Thyroid gland (tissue), 4 donors: ENCODE measurements at regions not wholly inside any gene's neighbourhood (a gene's known extent, or its start where the extent isn't known, plus 50 kb on each side); places are given as distances from the start of the nearest gene placed in this dataset.

Experiments
- DNase-seq, 2 donors: peaks; one replicate each; pipeline ENCODE4 v3.0.0-alpha.2; 2019
- H3K27ac ChIP-seq, 3 donors: fragments of 200-600 bp; sonication (generic); 1 replicate in 2 of 3; 2 replicates in 1 of 3; pipeline ENCODE4 v1.5.1; 2016 to 2019; ENCODE audit warnings: mild to moderate bottlenecking in 1 of 3, moderate library complexity in 1 of 3
- H3K27me3 ChIP-seq: fragments of 200-600 bp; sonication (generic); one replicate; pipeline ENCODE4 v1.5.1; 2019
- H3K36me3 ChIP-seq, 2 donors: fragments of 200-600 bp; sonication (generic); one replicate each; pipeline ENCODE4 v1.5.1; 2016 to 2019
- H3K4me1 ChIP-seq, 2 donors: fragments of 200-600 bp; sonication (generic); one replicate each; pipeline ENCODE4 v1.5.1; 2017 to 2019
- H3K4me3 ChIP-seq, 3 donors: fragments of 200-600 bp; sonication (generic); replicated peaks in 1 of 3; 1 replicate in 2 of 3; 2 replicates in 1 of 3; pipeline ENCODE4 v1.5.1; 2016; ENCODE audit warnings: mild to moderate bottlenecking in 1 of 3
- H3K9me3 ChIP-seq: fragments of 200-600 bp; sonication (generic); one replicate; pipeline ENCODE4 v1.5.1; 2017
- POLR2A ChIP-seq, 2 donors: fragments of 450-650 bp; IDR thresholded peaks; one replicate each; pipeline ENCODE4 v1.6.1; 2017; ENCODE audit warnings: antibody characterized with exemption in 2 of 2, mild to moderate bottlenecking in 2 of 2, moderate library complexity in 1 of 2
- WGBS, 2 donors: methylation state at CpG; one replicate each; pipeline ENCODE4 v1.1.5; 2017; 5-methylcytosine and 5-hydroxymethylcytosine counted together
- intact Hi-C: fragments of 100-400 bp; cut with DNase I; formaldehyde crosslinking; loops from one replicate; pipeline ENCODE4 v1.15.1; 2023
- TF ChIP-seq, protein P1 (sequence below), 6 experiments: fragments of 200-600 bp in 3 of 6; fragments of 450-650 bp in 3 of 6; sonication (generic) in 3 of 6; IDR thresholded peaks; one replicate each; pipeline ENCODE4 v1.5.1; 2016 to 2019; ENCODE audit warnings: antibody characterized with exemption in 6 of 6, mild to moderate bottlenecking in 2 of 6, inconsistent platforms in 1 of 6, moderate library complexity in 1 of 6

DNA sequence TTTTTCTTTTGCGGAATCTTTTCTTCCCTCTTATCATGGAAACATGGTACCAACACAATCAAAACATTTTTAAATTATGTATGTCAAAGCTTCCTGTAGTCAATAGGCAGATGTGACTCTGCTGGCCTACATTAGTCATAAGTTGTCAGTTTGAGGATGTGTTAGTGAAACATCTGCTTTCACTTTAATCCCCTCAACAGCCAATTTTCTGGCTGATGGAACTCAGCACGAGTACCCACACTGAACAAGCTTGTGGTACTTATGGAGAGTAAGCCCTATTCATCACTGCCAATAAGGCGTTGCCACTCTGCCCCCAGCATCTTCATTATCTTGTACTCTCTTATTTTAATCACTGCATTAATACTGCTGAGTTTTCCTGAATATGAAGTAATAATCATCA is 1034.4 kb downstream of the CDH9 start:
- no peaks in the 10 kb centered on the region for H3K9me3 ChIP-seq
- DNase-seq: no peak
- no peak overlapping the region for H3K27ac ChIP-seq
- 63 to 70% methylated on average over 3 of the region's 3 CpGs for WGBS, 2 donors
- H3K4me1 ChIP-seq: no peaks in the 10 kb centered on the region
- intact Hi-C loops: no loop called here
- no peak for TF ChIP-seq POLR2A (IDR thresholded peaks at IDR 0.05)
- TF ChIP-seq, protein P1, sequence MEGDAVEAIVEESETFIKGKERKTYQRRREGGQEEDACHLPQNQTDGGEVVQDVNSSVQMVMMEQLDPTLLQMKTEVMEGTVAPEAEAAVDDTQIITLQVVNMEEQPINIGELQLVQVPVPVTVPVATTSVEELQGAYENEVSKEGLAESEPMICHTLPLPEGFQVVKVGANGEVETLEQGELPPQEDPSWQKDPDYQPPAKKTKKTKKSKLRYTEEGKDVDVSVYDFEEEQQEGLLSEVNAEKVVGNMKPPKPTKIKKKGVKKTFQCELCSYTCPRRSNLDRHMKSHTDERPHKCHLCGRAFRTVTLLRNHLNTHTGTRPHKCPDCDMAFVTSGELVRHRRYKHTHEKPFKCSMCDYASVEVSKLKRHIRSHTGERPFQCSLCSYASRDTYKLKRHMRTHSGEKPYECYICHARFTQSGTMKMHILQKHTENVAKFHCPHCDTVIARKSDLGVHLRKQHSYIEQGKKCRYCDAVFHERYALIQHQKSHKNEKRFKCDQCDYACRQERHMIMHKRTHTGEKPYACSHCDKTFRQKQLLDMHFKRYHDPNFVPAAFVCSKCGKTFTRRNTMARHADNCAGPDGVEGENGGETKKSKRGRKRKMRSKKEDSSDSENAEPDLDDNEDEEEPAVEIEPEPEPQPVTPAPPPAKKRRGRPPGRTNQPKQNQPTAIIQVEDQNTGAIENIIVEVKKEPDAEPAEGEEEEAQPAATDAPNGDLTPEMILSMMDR (IDR thresholded peaks at IDR 0.05): no peak
- no peaks in the 10 kb centered on the region for H3K36me3 ChIP-seq
- no peaks in the 10 kb centered on the region for H3K27me3 ChIP-seq
- no peak overlapping the region for H3K4me3 ChIP-seq

DNA sequence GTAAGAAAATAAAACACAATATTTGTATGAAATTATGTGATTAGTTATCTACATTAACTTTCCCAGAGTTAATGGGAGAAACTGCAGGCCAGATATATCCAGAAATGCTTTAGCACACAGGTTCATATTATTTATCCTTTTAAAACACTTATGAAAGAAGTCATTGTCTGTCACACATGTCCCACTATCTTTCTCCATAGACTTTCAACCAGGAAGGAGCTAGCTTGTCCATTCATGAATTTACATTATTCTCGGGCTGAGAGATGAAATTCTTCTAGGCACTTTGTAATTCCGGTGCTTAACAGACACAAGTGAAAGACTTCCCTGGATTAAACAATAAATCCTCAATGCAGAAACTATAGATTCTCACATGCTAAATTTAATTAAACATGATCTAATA is 1043.2 kb downstream of the CDH9 start:
- Histone ChIP-seq H3K27me3 (no peaks in the 10 kb centered on the region), H3K4me3 (no peak overlapping the region), H3K9me3 (no peaks in the 10 kb centered on the region), H3K27ac (no peak overlapping the region), H3K4me1 (no peaks in the 10 kb centered on the region), H3K36me3 (no peaks in the 10 kb centered on the region)
- 89 to 91% methylated on average over 2 of the region's 2 CpGs for WGBS, 2 donors
- no peak for TF ChIP-seq POLR2A (IDR thresholded peaks at IDR 0.05)
- TF ChIP-seq, protein P1 (IDR thresholded peaks at IDR 0.05): no peak
- intact Hi-C loops: no loop called here
- no peak for DNase-seq

DNA sequence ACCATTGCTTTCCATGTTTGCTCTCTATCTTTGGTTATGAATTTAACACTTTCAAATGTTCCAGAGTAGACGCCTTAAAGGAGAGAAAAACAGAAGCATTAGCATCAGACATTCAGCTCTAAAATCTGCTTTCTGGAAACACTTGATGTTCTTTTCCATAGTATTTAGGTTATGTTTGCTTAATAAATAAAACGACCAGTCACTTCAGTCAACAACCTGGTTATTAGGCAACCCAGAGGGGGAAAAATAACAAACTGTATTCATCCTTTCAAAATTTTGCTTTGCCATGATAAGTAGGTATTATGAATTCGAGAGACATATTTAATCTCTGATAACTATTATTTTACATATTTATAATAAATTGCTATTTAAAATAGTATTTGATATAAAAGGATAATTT is 1044.7 kb downstream of the CDH9 start:
- H3K9me3 ChIP-seq: no peaks in the 10 kb centered on the region
- H3K27ac ChIP-seq: no peak overlapping the region
- intact Hi-C loops: no loop called here
- no peak for DNase-seq
- no peaks in the 10 kb centered on the region for H3K4me1 ChIP-seq
- no peak overlapping the region for H3K4me3 ChIP-seq
- TF ChIP-seq, protein P1 (IDR thresholded peaks at IDR 0.05): no peak
- TF ChIP-seq POLR2A (IDR thresholded peaks at IDR 0.05): no peak
- H3K27me3 ChIP-seq: no peaks in the 10 kb centered on the region
- no peaks in the 10 kb centered on the region for H3K36me3 ChIP-seq
- 66 to 70% methylated on average over 3 of the region's 3 CpGs for WGBS, 2 donors

DNA sequence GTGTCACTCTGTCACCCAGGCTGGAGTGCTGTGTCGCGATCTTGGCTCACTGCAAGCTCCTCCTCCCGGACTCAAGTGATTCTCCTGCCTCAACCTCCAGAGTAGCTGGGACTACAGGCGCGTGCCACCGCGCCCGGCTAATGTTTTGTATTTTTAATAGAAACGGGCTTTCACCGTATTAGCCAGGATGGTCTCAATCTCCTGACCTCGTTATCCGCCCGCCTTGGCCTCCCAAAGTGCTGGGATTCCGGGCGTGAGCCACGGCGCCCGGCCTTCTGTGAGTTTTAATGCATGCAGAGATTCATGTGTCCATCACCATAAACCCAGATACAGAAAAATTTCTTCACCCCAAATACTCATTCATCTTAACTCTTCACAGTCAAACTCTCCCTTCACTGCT is 1046.7 kb downstream of the CDH9 start:
- intact Hi-C loops: no loop called here
- WGBS, 2 donors: 94 to 98% methylated on average over 18 of the region's 18 CpGs
- H3K27ac ChIP-seq: no peak overlapping the region
- no peaks in the 10 kb centered on the region for H3K27me3 ChIP-seq
- DNase-seq: no peak
- no peak overlapping the region for H3K4me3 ChIP-seq
- no peaks in the 10 kb centered on the region for H3K9me3 ChIP-seq
- H3K4me1 ChIP-seq: no peaks in the 10 kb centered on the region
- H3K36me3 ChIP-seq: no peaks in the 10 kb centered on the region
- TF ChIP-seq, protein P1 (IDR thresholded peaks at IDR 0.05): no peak
- no peak for TF ChIP-seq POLR2A (IDR thresholded peaks at IDR 0.05)

DNA sequence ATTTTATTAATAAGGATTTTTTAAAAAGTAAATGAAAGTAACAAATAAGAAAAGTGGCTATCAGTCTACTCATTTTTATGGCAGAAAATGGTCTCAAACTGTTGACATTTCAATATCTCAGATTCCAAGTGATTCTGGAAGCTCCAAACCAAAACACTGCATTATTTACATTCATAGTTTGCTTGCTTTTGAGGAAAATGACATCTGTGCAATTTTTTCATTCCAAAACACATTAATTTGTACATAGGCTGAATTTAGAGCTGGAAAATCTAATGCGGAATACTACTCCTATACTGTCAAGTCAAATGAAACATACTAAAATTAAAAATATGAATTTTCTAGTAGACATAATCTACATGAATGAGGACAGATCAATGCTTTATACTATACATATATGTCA is 1047.6 kb downstream of the CDH9 start:
- 95 to 97% methylated on average over 1 of the region's 1 CpG for WGBS, 2 donors
- TF ChIP-seq, protein P1 (IDR thresholded peaks at IDR 0.05): no peak
- no peak for TF ChIP-seq POLR2A (IDR thresholded peaks at IDR 0.05)
- H3K4me1 ChIP-seq: no peaks in the 10 kb centered on the region

More for the DNA sequence above, 1047.6 kb downstream of the CDH9 start:
- Histone ChIP-seq H3K36me3 (no peaks in the 10 kb centered on the region), H3K4me3 (no peak overlapping the region), H3K27ac (no peak overlapping the region), H3K9me3 (no peaks in the 10 kb centered on the region), H3K27me3 (no peaks in the 10 kb centered on the region)
- no peak for DNase-seq
- intact Hi-C loops: no loop called here
